ENCODE measurements at regions not wholly inside any gene's neighbourhood (a gene's known extent, or its start where the extent isn't known, plus 50 kb on each side); places are given as distances from the start of the nearest gene placed in this dataset.
A peak's percentile ranks its signal among the peaks of the same experiment; 100 is the strongest.

GRCh38 chr1:184919892-184920291, 54.4 kb downstream of the NIBAN1 start:
- H3K27ac ChIP-seq, result no peak overlapping the region
- DNase-seq, result no peak
- H3K36me3 ChIP-seq, result no peaks in the 10 kb centered on the region
- no peak overlapping the region for H3K4me3 ChIP-seq
- 71 to 74% methylated on average over 4 of the region's 4 CpGs for WGBS, 2 donors
- H3K27me3 ChIP-seq, result no peaks in the 10 kb centered on the region
- no peak for TF ChIP-seq CTCF (IDR thresholded peaks at IDR 0.05)
- TF ChIP-seq EP300 (IDR thresholded peaks at IDR 0.05), result no peak
- no peak for TF ChIP-seq POLR2A (IDR thresholded peaks at IDR 0.05)
- TF ChIP-seq POLR2AphosphoS5 (IDR thresholded peaks at IDR 0.05), result no peak
- H3K9me3 ChIP-seq, result no peaks in the 10 kb centered on the region
- peaks cover 0 to 31% (median 13%) of the 10 kb centered on the region in 4 donors for H3K4me1 ChIP-seq
- intact Hi-C loops (cut with DNase I), result no loop called here

- Histone ChIP-seq H3K4me1 (peaks cover 0 to 74% (median 51%) of the 10 kb centered on the region in 4 donors), H3K36me3 (no peaks in the 10 kb centered on the region), H3K9me3 (no peaks in the 10 kb centered on the region), H3K4me3 (no peak overlapping the region), H3K27ac (peak overlapping the region; percentile 14 to 67 (median 57)), H3K27me3 (no peaks in the 10 kb centered on the region)
- no peak for DNase-seq
- intact Hi-C loops (cut with DNase I), result no loop called here
- TF ChIP-seq EP300 (IDR thresholded peaks at IDR 0.05) (no peak), POLR2AphosphoS5 (IDR thresholded peaks at IDR 0.05) (no peak), CTCF (IDR thresholded peaks at IDR 0.05) (no peak), POLR2A (IDR thresholded peaks at IDR 0.05) (no peak)
- 93 to 94% methylated on average over 3 of the region's 3 CpGs for WGBS, 2 donors
These were observed 58.7 kb downstream of the NIBAN1 start for GRCh38 chr1:184915463-184916090.

GRCh38 chr1:184914149-184914548, 60.2 kb downstream of the NIBAN1 start:
- no peak for TF ChIP-seq POLR2A (IDR thresholded peaks at IDR 0.05)
- TF ChIP-seq POLR2AphosphoS5 (IDR thresholded peaks at IDR 0.05), result peak in 1 of 4 donors; percentile 8
- H3K36me3 ChIP-seq, result no peaks in the 10 kb centered on the region
- no peaks in the 10 kb centered on the region for H3K27me3 ChIP-seq
- no peak overlapping the region for H3K4me3 ChIP-seq
- intact Hi-C loops (cut with DNase I), result no loop called here
- no peak for DNase-seq
- H3K9me3 ChIP-seq, result no peaks in the 10 kb centered on the region
- H3K27ac ChIP-seq, result peak overlapping the region; percentile 31 to 67 (median 57)
- H3K4me1 ChIP-seq, result peaks cover 0 to 76% (median 62%) of the 10 kb centered on the region in 4 donors
- WGBS, 2 donors, result 62 to 84% methylated on average over 4 of the region's 4 CpGs

- Histone ChIP-seq H3K27ac (peak overlapping the region in 1 of 4 donors; percentile 13), H3K36me3 (no peaks in the 10 kb centered on the region), H3K27me3 (no peaks in the 10 kb centered on the region), H3K9me3 (no peaks in the 10 kb centered on the region), H3K4me3 (no peak overlapping the region), H3K4me1 (peaks cover 0 to 92% (median 75%) of the 10 kb centered on the region in 4 donors)
- TF ChIP-seq POLR2A (IDR thresholded peaks at IDR 0.05) (no peak), EP300 (IDR thresholded peaks at IDR 0.05) (no peak), CTCF (IDR thresholded peaks at IDR 0.05) (no peak), POLR2AphosphoS5 (IDR thresholded peaks at IDR 0.05) (no peak)
- 69 to 86% methylated on average over 3 of the region's 3 CpGs for WGBS, 2 donors
- DNase-seq, result no peak
- intact Hi-C loops (cut with DNase I), result no loop called here
These were observed 61.9 kb downstream of the NIBAN1 start for GRCh38 chr1:184912392-184912791.

- TF ChIP-seq POLR2AphosphoS5 (IDR thresholded peaks at IDR 0.05) (no peak), CTCF (IDR thresholded peaks at IDR 0.05) (no peak), POLR2A (IDR thresholded peaks at IDR 0.05) (no peak), EP300 (IDR thresholded peaks at IDR 0.05) (no peak)
- Histone ChIP-seq H3K27me3 (no peaks in the 10 kb centered on the region), H3K9me3 (no peaks in the 10 kb centered on the region), H3K36me3 (no peaks in the 10 kb centered on the region), H3K4me3 (no peak overlapping the region), H3K4me1 (peaks cover 0 to 97% (median 77%) of the 10 kb centered on the region in 4 donors), H3K27ac (peak overlapping the region in 2 of 4 donors; percentile 17 to 52)
- 61 to 88% methylated on average over 2 of the region's 2 CpGs for WGBS, 2 donors
- no peak for DNase-seq
- intact Hi-C loops (cut with DNase I), result no loop called here
These were observed 62.5 kb downstream of the NIBAN1 start for GRCh38 chr1:184911830-184912229.

Data from sigmoid colon (tissue), 6 donors.